MCF 10A (cell line): ENCODE measurements at regions not wholly inside any gene's neighbourhood (a gene's known extent, or its start where the extent isn't known, plus 50 kb on each side); places are given as distances from the start of the nearest gene placed in this dataset.

Experiments used
- BruUV-seq: library from RNA; stranded (reverse); fragments of 400-500 nt; replicated peaks from 2 replicates; lab custom pipeline; 2021; lab: Mats Ljungman, UMichigan
- CTCF ChIA-PET: fragments of 300-600 bp; sonication (Branson Sonifier 250); formaldehyde crosslinking; extraction: SDS; loops from one replicate; lab custom pipeline; 2021; ENCODE audit warnings: antibody characterized with exemption, inconsistent platforms; lab: Yijun Ruan, JAX
- POLR2A ChIA-PET: fragments of 300-600, 350-650 bp; sonication (Branson Sonifier 250); formaldehyde crosslinking; extraction: SDS; loops from one replicate; lab custom pipeline; 2020; ENCODE audit warnings: antibody characterized with exemption, inconsistent platforms; lab: Yijun Ruan, JAX
- DNase-seq: peaks from one replicate; pipeline ENCODE4 v3.0.0-alpha.2; 2018; ENCODE audit not compliant: unreplicated experiment
- H3K27ac Mint-ChIP-seq: one replicate; pipeline ENCODE4 v1.8.0; 2022; ENCODE audit warnings: mild to moderate bottlenecking, low read depth, mixed read lengths; ENCODE audit not compliant: unreplicated experiment
- H3K27me3 Mint-ChIP-seq: one replicate; pipeline ENCODE4 v1.8.0; 2022; ENCODE audit warnings: mixed read lengths; ENCODE audit not compliant: insufficient read depth, unreplicated experiment
- H3K36me3 Mint-ChIP-seq: one replicate; pipeline ENCODE4 v1.8.0; 2022; ENCODE audit warnings: mild to moderate bottlenecking, moderate library complexity, mixed read lengths; ENCODE audit not compliant: insufficient read depth, unreplicated experiment
- H3K4me1 Mint-ChIP-seq: one replicate; pipeline ENCODE4 v1.8.0; 2022; ENCODE audit warnings: mixed read lengths; ENCODE audit not compliant: insufficient read depth, unreplicated experiment
- H3K4me3 Mint-ChIP-seq: one replicate; pipeline ENCODE4 v1.8.0; 2022; ENCODE audit warnings: mild to moderate bottlenecking, moderate library complexity, mixed read lengths; ENCODE audit not compliant: unreplicated experiment
- H3K9me3 Mint-ChIP-seq: one replicate; pipeline ENCODE4 v1.8.0; 2022; ENCODE audit warnings: mixed read lengths; ENCODE audit not compliant: unreplicated experiment
- CTCF ChIP-seq: fragments of 200-600 bp; IDR thresholded peaks from one replicate; pipeline ENCODE4 v1.8.0; 2022; ENCODE audit warnings: antibody characterized with exemption, mild to moderate bottlenecking; ENCODE audit not compliant: unreplicated experiment
- intact Hi-C: fragments of 100-400 bp; cut with micrococcal nuclease; formaldehyde crosslinking; loops from 2 replicates; pipeline ENCODE4 v1.14.1; 2022

DNA sequence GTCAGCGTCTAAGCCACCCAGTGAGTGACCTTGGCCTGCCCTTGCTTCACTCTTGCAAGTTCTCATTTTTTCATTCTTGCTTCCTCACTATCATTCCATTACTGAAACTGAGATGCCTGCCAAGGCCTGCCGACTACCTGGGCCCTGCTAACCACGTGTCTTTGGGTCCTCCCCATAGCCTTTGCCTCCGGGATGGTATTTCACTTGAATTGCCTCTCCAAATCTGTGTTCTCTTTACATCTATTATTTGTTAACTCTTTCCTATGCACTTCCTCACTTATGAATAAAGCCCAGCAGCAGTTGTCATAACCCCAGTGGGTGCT, 234.6 kb downstream of the SNX10 start:
- no peak overlapping the region for H3K27ac Mint-ChIP-seq
- H3K36me3 Mint-ChIP-seq, result no peaks in the 10 kb centered on the region
- no peak for DNase-seq
- no TSS peak for BruUV-seq
- intact Hi-C loops, result no loop called here
- TF ChIP-seq CTCF, result no peak
- H3K9me3 Mint-ChIP-seq, result no peaks in the 10 kb centered on the region
- no peak overlapping the region for H3K4me3 Mint-ChIP-seq
- POLR2A ChIA-PET, result interaction anchor here (1.4 kb wide), 1 partner anchor 35 kb away, joined by 3 read pairs; no protein-coding TSS in a partner anchor
- CTCF ChIA-PET, result no interaction called here
- H3K27me3 Mint-ChIP-seq, result no peaks in the 10 kb centered on the region
- no peaks in the 10 kb centered on the region for H3K4me1 Mint-ChIP-seq

DNA sequence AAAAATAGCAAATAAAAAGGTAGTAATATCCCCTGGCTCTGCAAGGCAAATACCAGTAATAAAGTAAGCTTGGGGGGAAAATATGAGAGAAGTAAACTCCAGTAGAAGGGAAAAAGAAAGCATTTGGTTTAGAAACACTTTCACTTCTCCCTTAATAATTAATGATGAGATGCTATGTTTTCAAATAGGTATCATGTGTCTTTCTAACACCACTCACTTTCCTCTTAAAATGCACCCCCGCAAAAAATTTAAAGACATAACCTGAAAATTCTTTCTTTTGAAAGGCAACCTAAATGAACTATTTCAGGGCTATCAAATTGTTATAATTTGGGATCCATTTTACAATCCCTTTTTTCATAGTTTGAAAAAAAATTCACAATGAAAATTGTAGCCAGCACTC, 240.3 kb downstream of the SNX10 start:
- H3K4me1 Mint-ChIP-seq, result no peaks in the 10 kb centered on the region
- no TSS peak for BruUV-seq
- no peaks in the 10 kb centered on the region for H3K36me3 Mint-ChIP-seq
- ChIA-PET CTCF (interaction anchor here (1.2 kb wide), 1 partner anchor 13 kb away, joined by 4 read pairs; no protein-coding TSS in a partner anchor), POLR2A (interaction anchor here (0.7 kb wide), 1 partner anchor 87 kb away, joined by 3 read pairs; no protein-coding TSS in a partner anchor)
- TF ChIP-seq CTCF, result no peak
- H3K27ac Mint-ChIP-seq, result no peak overlapping the region
- intact Hi-C loops, result no loop called here
- H3K4me3 Mint-ChIP-seq, result no peak overlapping the region
- H3K27me3 Mint-ChIP-seq, result peaks cover 8% of the 10 kb centered on the region
- no peak for DNase-seq
- no peaks in the 10 kb centered on the region for H3K9me3 Mint-ChIP-seq

DNA sequence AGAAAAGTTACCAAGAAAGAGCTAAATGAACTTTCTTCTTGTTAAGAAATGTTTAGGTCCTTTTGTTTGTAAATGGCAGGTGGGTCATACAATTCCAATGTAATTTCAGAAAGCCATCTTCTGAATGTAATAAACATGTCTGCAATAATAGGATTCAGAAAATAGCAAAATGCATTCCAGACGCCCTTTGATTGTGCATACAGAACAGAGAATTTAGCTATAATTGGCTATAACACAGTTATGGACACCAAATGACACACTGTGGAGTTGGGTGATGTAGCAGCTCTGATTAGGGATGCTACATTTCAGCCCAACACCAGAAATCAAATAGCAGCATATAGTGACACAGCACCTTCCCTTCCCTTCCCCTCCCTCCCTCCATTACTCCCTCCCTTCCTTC, 240.8 kb downstream of the SNX10 start:
- Mint-ChIP-seq H3K4me1 (no peaks in the 10 kb centered on the region), H3K9me3 (no peaks in the 10 kb centered on the region), H3K27me3 (peaks cover 14% of the 10 kb centered on the region), H3K36me3 (no peaks in the 10 kb centered on the region), H3K4me3 (no peak overlapping the region), H3K27ac (no peak overlapping the region)
- intact Hi-C loops, result no loop called here
- TF ChIP-seq CTCF, result no peak
- ChIA-PET POLR2A (interaction anchor here (0.7 kb wide), 1 partner anchor 87 kb away, joined by 3 read pairs; no protein-coding TSS in a partner anchor), CTCF (interaction anchor here (1.2 kb wide), 1 partner anchor 13 kb away, joined by 4 read pairs; no protein-coding TSS in a partner anchor)
- no peak for DNase-seq
- no TSS peak for BruUV-seq

DNA sequence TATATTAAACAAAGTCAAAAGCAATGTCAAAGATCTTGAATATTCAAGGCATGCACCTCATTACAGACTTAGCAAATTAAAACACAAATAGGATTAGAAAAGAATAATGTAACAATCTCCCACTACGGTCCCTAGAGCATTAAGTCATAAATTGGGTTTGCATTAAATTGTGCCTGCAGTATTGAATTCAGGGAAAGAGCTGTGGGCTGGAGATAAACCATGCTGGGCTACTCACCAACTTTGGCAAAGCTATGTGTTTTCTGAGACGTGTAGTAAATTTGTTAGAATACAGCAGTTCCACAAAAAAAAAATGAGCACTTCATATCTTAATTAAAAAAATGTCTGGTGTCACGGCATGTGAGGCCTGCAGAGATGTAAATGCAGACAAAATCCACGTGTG, 241.6 kb downstream of the SNX10 start:
- intact Hi-C loops, result no loop called here
- no peak overlapping the region for H3K4me3 Mint-ChIP-seq
- DNase-seq, result no peak
- no peaks in the 10 kb centered on the region for H3K36me3 Mint-ChIP-seq
- no peaks in the 10 kb centered on the region for H3K9me3 Mint-ChIP-seq
- BruUV-seq, result no TSS peak
- no peak overlapping the region for H3K27ac Mint-ChIP-seq
- CTCF ChIA-PET, result interaction anchor here (0.6 kb wide), 1 partner anchor 729 kb away, joined by 4 read pairs; no protein-coding TSS in a partner anchor
- POLR2A ChIA-PET, result no interaction called here
- no peaks in the 10 kb centered on the region for H3K4me1 Mint-ChIP-seq
- H3K27me3 Mint-ChIP-seq, result peaks cover 21% of the 10 kb centered on the region
- TF ChIP-seq CTCF, result no peak
